ENCODE measurements at regions not wholly inside any gene's neighbourhood (a gene's known extent, or its start where the extent isn't known, plus 50 kb on each side); places are given as distances from the start of the nearest gene placed in this dataset.
"Not testable (repeated sequence)": the region's sequence is repeated elsewhere in the genome, so short reads cannot be mapped to it uniquely, and the experiment has no call there.

DNA sequence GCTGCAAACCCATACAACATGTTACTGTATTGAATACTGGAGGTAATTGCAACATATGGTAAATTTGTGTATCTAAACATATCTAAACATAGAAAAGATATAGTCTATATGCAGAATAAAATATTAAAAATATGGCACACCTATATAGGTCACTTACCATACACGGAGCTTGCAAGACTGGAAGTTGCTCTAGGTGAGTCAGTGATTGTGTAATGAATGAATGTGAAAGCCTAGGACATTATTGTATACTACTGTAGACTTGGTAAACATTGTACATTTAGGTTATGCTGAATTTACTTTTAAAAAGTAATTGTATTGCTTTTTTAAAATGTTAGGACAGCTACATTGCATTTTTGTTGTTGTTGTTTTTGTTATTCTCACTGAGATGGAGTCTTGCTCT lies 968.8 kb downstream of the TLE1 start:
- no peaks in the 10 kb centered on the region for H3K4me1 Mint-ChIP-seq (ENCODE audit: low read depth)
- no peak overlapping the region for H3K4me3 Mint-ChIP-seq
- no peaks in the 10 kb centered on the region for H3K36me3 Mint-ChIP-seq (ENCODE audit: low read depth)
- no peak overlapping the region for H3K27ac Mint-ChIP-seq
- DNase-seq = no peak
- H3K27me3 Mint-ChIP-seq = no peaks in the 10 kb centered on the region
- H3K9me3 Mint-ChIP-seq = peaks cover 21% of the 10 kb centered on the region

DNA sequence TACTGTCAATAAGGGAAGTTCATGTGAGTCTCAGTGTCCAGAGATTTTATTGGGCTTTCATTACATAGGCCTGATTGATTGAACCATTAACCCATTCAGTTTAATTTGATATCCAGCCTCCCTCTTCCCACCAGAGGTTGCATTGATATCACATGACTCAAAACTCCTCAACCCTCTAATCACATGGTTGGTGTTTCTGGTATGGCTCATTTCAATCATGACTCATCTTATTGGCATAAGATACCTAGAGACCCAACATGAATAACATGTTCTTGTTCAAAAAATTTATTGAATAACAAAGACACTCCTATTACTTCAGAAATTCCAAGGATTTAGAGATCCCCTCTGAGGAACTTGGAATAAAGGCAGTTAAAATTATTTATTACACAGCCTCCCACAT lies 982.2 kb downstream of the TLE1 start:
- Mint-ChIP-seq H3K4me1 (ENCODE audit: low read depth) (no peaks in the 10 kb centered on the region), H3K27me3 (no peaks in the 10 kb centered on the region), H3K9me3 (peaks cover 17% of the 10 kb centered on the region), H3K27ac (no peak overlapping the region), H3K36me3 (ENCODE audit: low read depth) (no peaks in the 10 kb centered on the region), H3K4me3 (no peak overlapping the region)
- no peak for DNase-seq

DNA sequence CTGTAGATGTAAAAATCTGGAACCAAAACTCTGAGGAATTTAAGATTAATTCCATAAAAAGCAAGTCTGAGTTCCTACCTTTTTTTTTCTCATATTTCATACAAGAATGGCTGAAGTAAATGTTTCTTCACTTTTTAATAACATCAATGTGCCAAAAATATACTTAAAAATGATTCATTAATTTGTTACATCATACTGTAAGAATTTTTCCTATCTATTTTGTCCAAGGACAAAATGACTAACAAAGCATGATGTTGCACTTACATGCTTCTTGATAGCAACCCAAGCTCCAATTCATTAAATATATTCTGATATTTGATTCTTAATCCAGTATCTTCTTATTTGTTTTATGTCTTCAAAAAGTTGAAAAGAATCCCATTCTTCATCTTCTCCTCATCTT lies 988.3 kb downstream of the TLE1 start:
- no peaks in the 10 kb centered on the region for H3K27me3 Mint-ChIP-seq
- DNase-seq = no peak
- no peaks in the 10 kb centered on the region for H3K4me1 Mint-ChIP-seq (ENCODE audit: low read depth)
- H3K27ac Mint-ChIP-seq = no peak overlapping the region
- H3K36me3 Mint-ChIP-seq (ENCODE audit: low read depth) = no peaks in the 10 kb centered on the region
- no peak overlapping the region for H3K4me3 Mint-ChIP-seq
- peaks cover 19% of the 10 kb centered on the region for H3K9me3 Mint-ChIP-seq

DNA sequence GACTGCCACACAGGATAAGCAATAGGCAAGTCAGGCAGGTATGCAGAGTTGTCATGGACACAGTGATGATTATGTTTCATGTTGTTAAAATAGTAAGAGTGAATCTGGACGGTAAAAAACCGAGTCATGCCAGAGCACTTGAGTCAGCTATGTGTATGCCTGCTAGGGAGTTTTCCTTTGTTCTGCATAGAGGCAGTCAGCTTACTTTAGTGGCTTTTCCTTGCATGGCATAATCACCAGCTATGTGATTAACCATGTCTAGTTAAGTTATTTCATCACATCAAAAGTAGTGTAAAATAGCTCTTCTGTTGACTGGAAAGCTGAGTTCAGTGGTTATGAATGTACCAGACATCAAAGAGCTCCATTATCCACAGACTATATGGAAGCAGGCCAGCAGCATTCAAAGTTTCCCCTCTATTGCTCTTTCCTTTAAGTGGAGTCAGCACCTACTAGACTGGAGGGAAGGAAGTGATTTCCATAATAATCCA lies 989.8 kb downstream of the TLE1 start:
- H3K4me1 Mint-ChIP-seq (ENCODE audit: low read depth) = no peaks in the 10 kb centered on the region
- no peak overlapping the region for H3K27ac Mint-ChIP-seq
- no peaks in the 10 kb centered on the region for H3K27me3 Mint-ChIP-seq
- H3K4me3 Mint-ChIP-seq = no peak overlapping the region
- H3K36me3 Mint-ChIP-seq (ENCODE audit: low read depth) = no peaks in the 10 kb centered on the region
- no peak for DNase-seq
- peaks cover 13% of the 10 kb centered on the region for H3K9me3 Mint-ChIP-seq

DNA sequence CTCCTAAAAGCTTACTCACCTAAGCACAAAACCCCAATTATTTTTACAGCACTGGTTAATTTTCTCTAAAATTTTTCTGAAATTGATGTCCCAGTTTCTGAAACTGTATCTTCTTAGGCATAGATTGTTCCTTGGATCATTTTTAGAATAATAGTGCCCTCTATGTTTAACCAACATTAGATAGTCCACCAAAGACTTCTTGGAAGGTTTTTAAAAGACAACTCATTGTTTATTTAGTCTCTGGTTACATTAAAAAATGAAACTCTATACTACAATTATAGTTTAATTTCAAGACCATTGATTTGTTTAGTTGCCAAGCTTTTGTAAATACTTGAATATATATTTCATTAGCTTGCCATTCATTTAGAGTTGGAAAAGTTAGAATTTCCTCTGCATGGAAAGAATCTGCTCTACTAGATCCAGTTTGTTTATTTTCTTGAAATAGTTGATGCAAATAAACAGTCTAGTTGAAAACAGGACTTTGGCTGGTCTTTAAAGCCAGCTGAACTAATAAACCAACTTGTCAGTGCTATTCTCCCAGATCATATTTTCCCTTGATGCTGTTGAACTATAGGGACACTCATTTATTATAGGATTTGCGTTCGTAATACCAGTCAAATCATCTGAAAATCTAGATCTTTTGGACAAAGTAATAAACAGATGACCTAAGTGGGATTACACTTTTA lies 990.5 kb downstream of the TLE1 start:
- H3K36me3 Mint-ChIP-seq (ENCODE audit: low read depth) = no peaks in the 10 kb centered on the region
- H3K4me1 Mint-ChIP-seq (ENCODE audit: low read depth) = no peaks in the 10 kb centered on the region
- no peak for DNase-seq
- no peaks in the 10 kb centered on the region for H3K27me3 Mint-ChIP-seq
- H3K27ac Mint-ChIP-seq = no peak overlapping the region
- peaks cover 13% of the 10 kb centered on the region for H3K9me3 Mint-ChIP-seq
- H3K4me3 Mint-ChIP-seq = no peak overlapping the region

DNA sequence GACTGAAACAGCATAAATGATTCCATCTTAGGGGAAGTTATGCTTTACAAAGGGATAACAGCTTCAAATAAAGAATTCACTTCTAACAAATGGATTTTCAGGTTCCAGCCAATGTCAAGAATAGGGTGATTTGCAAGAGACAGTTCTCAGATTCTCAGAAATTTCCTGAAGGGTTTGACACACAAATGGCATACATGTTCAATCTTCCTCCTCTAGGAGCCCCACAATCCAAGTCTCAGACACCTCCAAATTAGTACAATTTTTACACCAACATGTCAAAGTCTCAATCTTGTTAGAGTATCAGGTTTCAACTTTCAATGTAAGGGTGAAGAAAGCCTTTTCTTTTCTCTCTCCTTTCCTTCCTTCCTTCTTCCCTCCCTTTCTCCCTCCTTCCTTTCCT lies 996.6 kb downstream of the TLE1 start:
- DNase-seq = no peak
- Mint-ChIP-seq H3K36me3 (ENCODE audit: low read depth) (no peaks in the 10 kb centered on the region), H3K4me1 (ENCODE audit: low read depth) (no peaks in the 10 kb centered on the region), H3K27me3 (no peaks in the 10 kb centered on the region), H3K4me3 (no peak overlapping the region), H3K9me3 (peaks cover 7% of the 10 kb centered on the region), H3K27ac (no peak overlapping the region)

DNA sequence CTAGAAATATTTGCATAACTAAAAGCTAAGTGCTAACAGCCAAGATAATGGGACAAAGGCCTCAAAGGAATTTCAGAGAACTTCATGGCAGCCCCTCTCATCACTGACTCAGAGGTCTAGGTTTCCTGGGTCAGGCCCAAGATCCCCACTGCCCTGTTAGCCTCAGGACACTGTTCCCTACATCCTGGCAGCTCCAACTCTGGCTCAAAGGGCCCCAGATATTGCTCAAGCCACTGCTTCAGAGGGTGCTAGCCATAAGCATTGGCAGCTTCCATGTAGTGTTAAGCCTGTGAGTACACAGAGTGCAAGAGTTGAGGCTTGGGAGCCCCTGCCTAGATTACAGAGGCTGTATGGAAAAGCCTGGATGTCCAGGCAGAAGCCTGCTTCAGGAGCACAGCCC lies 998.1 kb downstream of the TLE1 start:
- no peaks in the 10 kb centered on the region for H3K27me3 Mint-ChIP-seq
- no peak overlapping the region for H3K27ac Mint-ChIP-seq
- H3K4me1 Mint-ChIP-seq (ENCODE audit: low read depth) = no peaks in the 10 kb centered on the region
- no peaks in the 10 kb centered on the region for H3K36me3 Mint-ChIP-seq (ENCODE audit: low read depth)
- no peak overlapping the region for H3K4me3 Mint-ChIP-seq
- DNase-seq = no peak
- peaks cover 7% of the 10 kb centered on the region for H3K9me3 Mint-ChIP-seq

DNA sequence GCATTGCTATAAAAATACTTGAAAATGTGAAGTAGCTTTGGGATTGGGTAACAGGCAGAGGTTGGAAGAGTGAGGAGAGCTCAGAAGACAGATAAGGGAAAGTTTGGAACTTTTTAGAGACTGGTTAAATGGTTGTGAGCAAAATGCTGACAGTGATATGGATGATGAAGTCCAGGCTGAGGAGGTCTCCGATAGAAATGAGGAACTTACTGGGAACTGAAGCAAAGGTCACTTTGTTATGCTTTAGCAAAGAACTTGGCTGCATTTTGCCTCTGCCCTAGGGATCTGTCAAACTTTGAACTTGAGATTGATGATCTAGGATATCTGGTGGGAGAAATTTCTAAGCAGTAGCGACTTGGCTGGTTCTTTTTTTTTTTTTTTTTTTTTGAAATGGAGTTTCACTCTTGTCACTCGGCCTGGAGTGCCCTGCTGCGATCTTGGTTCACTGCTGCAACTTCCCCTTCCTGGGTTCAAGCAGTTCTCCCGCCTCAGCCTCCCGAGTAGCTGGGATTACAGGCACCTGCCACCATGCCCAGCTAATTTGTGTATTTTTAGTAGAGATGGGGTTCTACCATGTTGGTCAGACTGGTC lies 998.9 kb downstream of the TLE1 start:
- H3K4me1 Mint-ChIP-seq (ENCODE audit: low read depth) = no peaks in the 10 kb centered on the region
- H3K27ac Mint-ChIP-seq = no peak overlapping the region

DNA sequence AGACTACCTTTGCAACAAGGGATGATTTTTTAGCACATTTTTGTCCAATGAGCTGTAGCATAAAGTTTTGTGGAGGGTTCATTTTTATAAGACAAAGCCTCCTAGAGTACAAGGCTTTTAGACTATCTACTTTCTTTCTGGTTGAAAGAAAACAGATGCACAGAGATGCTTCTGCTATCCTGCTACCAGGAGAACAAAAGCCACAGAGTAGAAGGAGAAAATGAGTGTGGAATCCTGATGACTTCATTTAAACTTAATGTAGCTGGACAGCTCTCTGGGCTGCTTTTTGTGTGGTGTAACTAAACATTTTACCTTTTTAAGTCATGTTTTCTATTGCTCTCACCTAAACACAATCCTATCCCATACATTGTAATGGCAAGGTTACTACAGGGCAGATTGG lies 1009.4 kb downstream of the TLE1 start:
- H3K36me3 Mint-ChIP-seq (ENCODE audit: low read depth) = no peaks in the 10 kb centered on the region
- peaks cover 3% of the 10 kb centered on the region for H3K9me3 Mint-ChIP-seq
- no peak overlapping the region for H3K4me3 Mint-ChIP-seq
- H3K27ac Mint-ChIP-seq = no peak overlapping the region
- DNase-seq = no peak
- no peaks in the 10 kb centered on the region for H3K27me3 Mint-ChIP-seq
- no peaks in the 10 kb centered on the region for H3K4me1 Mint-ChIP-seq (ENCODE audit: low read depth)

More for the DNA sequence above, 998.9 kb downstream of the TLE1 start:
- H3K27me3 Mint-ChIP-seq = no peaks in the 10 kb centered on the region
- no peaks in the 10 kb centered on the region for H3K36me3 Mint-ChIP-seq (ENCODE audit: low read depth)
- H3K9me3 Mint-ChIP-seq = peaks cover 8% of the 10 kb centered on the region
- H3K4me3 Mint-ChIP-seq = no peak overlapping the region
- DNase-seq = no peak

DNA sequence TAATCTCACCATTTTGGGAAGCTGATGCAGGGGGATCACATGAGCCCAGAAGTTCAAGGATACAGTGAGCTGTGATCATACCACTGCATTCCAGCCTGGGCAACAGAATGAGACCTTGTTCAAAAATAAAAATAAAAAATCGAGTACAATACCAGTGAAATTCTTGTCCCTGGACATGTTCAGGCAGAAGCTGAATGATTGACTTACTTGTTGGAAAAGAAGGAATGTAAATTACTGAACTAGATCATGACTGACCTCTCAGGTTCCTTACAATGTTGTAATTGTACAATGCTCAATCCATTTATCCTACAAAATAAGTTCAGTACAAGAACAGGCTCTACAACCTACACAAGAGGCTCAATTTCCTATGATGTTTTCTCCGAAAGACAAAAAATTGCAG lies 1010.4 kb downstream of the TLE1 start:
- Mint-ChIP-seq H3K27ac (no peak overlapping the region), H3K9me3 (no peaks in the 10 kb centered on the region), H3K27me3 (no peaks in the 10 kb centered on the region), H3K36me3 (ENCODE audit: low read depth) (no peaks in the 10 kb centered on the region), H3K4me3 (no peak overlapping the region), H3K4me1 (ENCODE audit: low read depth) (no peaks in the 10 kb centered on the region)
- DNase-seq = no peak

DNA sequence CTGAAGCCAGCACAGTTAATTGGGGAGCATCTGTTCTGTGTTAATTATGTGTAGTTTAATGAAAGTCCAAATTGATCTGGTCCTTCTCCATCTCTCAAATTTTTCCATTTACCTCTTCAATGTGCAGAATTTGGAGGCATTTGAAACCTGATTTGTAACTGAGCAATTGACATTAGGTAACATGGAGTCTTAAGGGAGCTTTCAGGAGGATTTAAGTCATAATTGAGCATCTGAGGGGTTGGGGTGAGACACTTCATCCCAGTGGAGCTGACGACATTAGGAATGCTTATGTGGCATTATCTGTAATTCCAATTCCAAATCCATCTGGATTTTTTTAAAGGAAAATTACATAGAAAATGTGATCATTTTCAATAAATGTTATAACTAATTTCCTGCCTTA lies 1015.9 kb downstream of the TLE1 start:
- no peaks in the 10 kb centered on the region for H3K27me3 Mint-ChIP-seq
- no peaks in the 10 kb centered on the region for H3K4me1 Mint-ChIP-seq (ENCODE audit: low read depth)
- DNase-seq = no peak
- no peak overlapping the region for H3K4me3 Mint-ChIP-seq
- no peaks in the 10 kb centered on the region for H3K36me3 Mint-ChIP-seq (ENCODE audit: low read depth)
- H3K9me3 Mint-ChIP-seq = peaks cover 6% of the 10 kb centered on the region
- H3K27ac Mint-ChIP-seq = no peak overlapping the region

DNA sequence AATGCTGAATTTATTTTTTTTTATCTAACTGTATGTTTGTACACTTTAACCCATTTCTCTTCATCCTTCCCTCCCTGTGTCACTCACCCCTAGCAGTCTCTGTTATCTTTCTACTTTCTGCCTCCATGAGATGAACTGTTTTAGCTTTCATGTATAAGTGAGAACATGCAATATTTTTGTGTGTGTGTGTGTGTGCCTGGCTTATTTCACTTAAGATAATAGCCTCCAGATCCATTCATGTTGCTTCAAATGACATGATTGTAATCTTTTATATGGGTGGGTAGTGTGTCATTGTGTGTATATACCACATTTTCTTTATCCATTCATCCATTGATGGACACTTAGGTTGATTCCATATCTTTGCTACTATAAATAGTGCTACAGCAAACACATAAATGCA lies 1023.9 kb downstream of the TLE1 start:
- no peak overlapping the region for H3K4me3 Mint-ChIP-seq

DNA sequence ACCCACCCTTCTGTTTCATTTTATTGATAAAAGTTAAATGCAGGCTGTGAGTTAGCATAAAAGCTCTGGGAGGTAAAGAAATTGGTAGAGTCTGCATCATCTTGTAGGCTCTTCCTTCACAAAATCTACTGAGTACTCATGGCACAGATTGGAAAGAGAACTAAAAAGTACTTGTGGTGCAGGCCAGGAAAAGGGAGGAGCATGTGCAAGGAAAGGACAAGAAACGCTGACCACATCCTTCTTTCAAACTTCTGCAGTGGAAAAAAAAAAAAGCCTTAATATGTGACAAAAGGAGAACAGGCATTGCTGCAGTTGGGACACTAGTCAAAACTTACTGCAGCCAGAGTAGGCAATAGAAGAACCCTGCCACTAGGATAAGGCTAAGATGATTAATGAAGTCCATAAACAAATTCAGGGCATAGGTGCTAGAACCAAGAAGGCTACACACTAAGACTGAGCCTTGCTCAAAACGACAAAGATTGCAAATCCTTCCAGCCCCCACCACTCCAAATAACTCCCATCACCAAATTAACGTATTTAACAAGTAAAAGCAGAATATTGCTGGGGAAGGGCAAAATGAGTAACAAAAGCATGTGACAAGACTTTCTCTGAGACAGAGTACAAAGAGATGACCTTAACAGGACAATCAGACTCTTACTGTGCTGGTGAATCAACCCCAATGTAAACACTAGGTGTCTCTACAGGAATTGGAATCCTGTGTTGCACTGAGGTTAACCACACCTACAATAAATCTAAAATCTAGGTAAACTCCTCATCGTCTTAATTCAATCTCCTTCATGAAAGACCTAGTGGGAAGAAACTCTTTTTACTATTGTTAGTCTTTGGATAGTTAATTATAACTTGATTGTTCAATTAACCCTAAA lies 1024.8 kb downstream of the TLE1 start:
- DNase-seq = no peak
- Mint-ChIP-seq H3K27me3 (no peaks in the 10 kb centered on the region), H3K27ac (no peak overlapping the region), H3K36me3 (ENCODE audit: low read depth) (no peaks in the 10 kb centered on the region), H3K9me3 (peaks cover 25% of the 10 kb centered on the region), H3K4me1 (ENCODE audit: low read depth) (no peaks in the 10 kb centered on the region), H3K4me3 (no peak overlapping the region)

More for the DNA sequence above, 1023.9 kb downstream of the TLE1 start:
- DNase-seq = no peak
- Mint-ChIP-seq H3K9me3 (peaks cover 27% of the 10 kb centered on the region), H3K4me1 (ENCODE audit: low read depth) (no peaks in the 10 kb centered on the region), H3K27ac (no peak overlapping the region), H3K36me3 (ENCODE audit: low read depth) (no peaks in the 10 kb centered on the region), H3K27me3 (no peaks in the 10 kb centered on the region)

DNA sequence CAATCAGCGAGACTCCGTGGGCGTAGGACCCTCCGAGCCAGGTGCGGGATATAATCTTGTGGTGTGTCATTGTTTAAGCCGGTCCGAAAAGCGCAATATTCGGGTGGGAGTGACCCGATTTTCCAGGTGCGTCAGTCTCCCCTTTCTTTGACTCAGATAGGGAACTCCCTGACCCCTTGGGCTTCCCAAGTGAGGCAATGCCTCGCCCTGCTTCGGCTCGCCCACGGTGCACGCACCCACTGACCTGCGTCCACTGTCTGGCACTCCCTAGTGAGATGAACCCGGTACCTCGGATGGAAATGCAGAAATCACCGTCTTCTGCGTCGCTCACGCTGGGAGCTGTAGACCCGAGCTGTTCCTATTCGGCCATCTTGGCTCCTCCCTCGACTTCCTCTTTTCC lies 1029.6 kb downstream of the TLE1 start:
- not testable (repeated sequence) for H3K27me3 Mint-ChIP-seq; H3K36me3 Mint-ChIP-seq (ENCODE audit: low read depth); H3K4me1 Mint-ChIP-seq (ENCODE audit: low read depth); H3K27ac Mint-ChIP-seq; H3K4me3 Mint-ChIP-seq; DNase-seq
- H3K9me3 Mint-ChIP-seq = peaks cover 16% of the 10 kb centered on the region

DNA sequence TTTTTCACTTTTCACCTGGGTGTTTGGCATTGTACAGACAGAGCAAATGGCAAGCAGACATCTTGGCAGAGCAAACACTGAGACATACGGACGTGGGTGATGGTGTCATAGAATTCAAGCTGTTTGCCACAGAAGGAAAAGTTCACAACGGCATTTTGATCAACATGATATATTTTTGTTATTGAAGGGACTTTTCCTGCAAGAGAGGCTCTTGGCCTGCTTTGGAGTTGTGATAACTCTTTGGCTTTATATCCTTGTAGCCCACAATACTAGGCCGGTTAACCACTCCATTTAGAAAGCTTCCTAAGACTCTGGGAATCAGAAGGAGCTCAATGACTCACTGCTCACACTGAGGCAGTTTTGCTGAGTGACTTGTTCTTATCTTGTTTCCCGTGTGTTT lies 1038.3 kb downstream of the TLE1 start:
- no peak overlapping the region for H3K27ac Mint-ChIP-seq
- DNase-seq = no peak
- no peaks in the 10 kb centered on the region for H3K4me1 Mint-ChIP-seq (ENCODE audit: low read depth)
- H3K9me3 Mint-ChIP-seq = peaks cover 6% of the 10 kb centered on the region
- no peak overlapping the region for H3K4me3 Mint-ChIP-seq
- no peaks in the 10 kb centered on the region for H3K27me3 Mint-ChIP-seq
- H3K36me3 Mint-ChIP-seq (ENCODE audit: low read depth) = no peaks in the 10 kb centered on the region
